ENCODE measurements at regions not wholly inside any gene's neighbourhood (a gene's known extent, or its start where the extent isn't known, plus 50 kb on each side); places are given as distances from the start of the nearest gene placed in this dataset.
"Not testable (repeated sequence)": the region's sequence is repeated elsewhere in the genome, so short reads cannot be mapped to it uniquely, and the experiment has no call there.

DNA sequence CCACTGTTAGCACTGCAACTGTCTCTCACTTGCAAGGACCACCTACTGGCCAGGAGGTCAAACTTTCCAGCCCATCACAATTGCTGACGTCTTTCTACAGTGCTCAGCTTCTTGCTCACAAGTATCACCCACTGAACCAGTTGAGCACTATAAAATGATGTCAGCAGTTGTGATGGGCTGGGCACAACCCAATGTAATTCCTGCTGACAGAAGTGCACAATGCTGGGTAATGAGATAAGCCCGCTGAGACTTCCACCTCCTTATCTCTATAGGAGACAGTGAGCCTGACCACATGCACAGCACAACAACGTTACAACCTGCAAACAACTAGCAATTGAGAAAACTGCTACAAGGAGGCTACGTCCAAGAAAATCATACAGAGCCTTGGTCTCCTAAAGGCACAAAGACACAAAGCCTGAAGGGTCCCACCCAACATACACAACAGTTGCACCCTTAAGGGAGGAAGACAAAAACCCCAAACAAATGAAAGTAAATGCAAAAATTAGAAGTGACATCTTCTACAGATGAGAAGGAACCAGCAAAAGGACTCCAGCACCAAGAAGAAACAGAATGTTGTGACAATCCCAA, 273.2 kb downstream of the LIG4 start:
- H3K4me3 ChIP-seq (ENCODE audit: control insufficient read depth, low read depth, low read length), result no peak overlapping the region
- TF ChIP-seq, protein P1, sequence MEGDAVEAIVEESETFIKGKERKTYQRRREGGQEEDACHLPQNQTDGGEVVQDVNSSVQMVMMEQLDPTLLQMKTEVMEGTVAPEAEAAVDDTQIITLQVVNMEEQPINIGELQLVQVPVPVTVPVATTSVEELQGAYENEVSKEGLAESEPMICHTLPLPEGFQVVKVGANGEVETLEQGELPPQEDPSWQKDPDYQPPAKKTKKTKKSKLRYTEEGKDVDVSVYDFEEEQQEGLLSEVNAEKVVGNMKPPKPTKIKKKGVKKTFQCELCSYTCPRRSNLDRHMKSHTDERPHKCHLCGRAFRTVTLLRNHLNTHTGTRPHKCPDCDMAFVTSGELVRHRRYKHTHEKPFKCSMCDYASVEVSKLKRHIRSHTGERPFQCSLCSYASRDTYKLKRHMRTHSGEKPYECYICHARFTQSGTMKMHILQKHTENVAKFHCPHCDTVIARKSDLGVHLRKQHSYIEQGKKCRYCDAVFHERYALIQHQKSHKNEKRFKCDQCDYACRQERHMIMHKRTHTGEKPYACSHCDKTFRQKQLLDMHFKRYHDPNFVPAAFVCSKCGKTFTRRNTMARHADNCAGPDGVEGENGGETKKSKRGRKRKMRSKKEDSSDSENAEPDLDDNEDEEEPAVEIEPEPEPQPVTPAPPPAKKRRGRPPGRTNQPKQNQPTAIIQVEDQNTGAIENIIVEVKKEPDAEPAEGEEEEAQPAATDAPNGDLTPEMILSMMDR (IDR thresholded peaks at IDR 0.05; ENCODE audit: control insufficient read depth, insufficient read depth, low read depth, low read length, missing control alignments), result no peak
- DNase-seq (ENCODE audit: low read depth), result no peak

DNA sequence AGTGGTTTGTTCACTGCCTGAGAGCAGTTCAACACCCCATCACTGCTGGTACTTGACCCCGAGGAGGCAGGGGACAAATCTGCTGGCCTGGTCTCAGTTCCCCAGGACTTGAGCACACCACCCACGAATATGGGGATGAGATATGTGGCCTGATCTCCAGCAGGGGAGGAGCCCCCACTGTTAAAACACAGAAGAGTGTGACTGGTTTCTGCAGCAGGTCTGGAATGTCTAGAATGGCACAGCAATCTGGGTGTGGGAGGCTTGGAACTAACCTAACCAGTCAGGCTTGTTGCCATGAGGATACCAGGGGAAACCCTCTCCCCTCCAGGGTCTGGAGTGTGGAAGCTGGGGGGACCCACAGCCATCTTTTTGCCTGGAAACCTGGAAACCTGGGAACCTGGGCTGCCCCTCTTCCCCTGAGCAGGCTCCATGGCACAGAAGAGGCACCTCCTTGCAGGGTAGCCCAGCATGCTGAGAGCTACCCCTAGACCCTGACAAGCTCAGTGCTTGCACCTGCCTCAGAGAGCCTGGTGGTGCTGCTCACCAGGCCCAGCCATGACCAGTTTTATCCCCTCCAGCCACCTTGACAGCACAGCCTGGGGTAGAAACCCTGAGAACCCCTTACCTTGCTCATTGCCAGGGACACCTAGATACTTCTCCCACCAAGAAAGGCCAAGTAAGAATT, 273.8 kb downstream of the LIG4 start:
- TF ChIP-seq, protein P1 (IDR thresholded peaks at IDR 0.05; ENCODE audit: control insufficient read depth, insufficient read depth, low read depth, low read length, missing control alignments), result no peak
- H3K4me3 ChIP-seq (ENCODE audit: control insufficient read depth, low read depth, low read length), result no peak overlapping the region
- no peak for DNase-seq (ENCODE audit: low read depth)

DNA sequence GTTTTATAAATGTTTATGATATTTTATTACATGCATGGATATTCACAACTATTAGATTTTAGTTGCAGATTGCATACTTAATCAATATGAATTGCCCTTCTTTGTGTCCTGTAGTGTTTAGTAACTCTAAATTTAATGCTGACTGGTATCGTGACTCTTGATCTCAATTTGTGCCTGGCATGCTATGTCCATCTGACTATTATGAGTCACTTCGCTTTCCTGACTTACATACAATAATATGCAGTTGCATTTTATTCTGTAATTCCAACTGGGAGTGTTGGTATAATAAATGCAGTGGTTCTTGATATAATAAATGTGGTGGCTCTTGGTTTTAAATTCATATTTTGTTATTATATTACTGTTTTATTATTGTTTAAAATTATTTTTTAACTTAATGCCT, 277.5 kb downstream of the LIG4 start:
- H3K4me3 ChIP-seq (ENCODE audit: control insufficient read depth, low read depth, low read length), result no peak overlapping the region
- DNase-seq (ENCODE audit: low read depth), result no peak
- TF ChIP-seq, protein P1 (IDR thresholded peaks at IDR 0.05; ENCODE audit: control insufficient read depth, insufficient read depth, low read depth, low read length, missing control alignments), result no peak

DNA sequence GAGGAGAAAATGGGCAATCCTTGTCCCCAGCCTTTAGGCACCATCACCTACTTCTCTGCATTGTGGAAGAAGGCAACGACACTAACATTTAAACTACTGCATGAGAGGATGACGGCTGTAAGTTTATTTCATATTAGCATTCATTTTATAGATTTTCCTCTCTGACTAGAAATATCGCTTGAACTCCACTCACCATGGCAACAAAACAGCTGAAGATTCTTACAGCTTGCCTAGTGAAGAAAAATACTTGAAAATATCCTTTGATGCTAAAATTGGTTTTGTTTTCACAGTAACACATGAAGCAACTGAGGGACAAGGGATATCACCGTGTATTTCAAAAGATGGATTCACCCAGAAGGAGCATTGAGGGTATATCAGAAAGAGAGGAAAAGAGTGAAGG, 284.3 kb downstream of the LIG4 start:
- TF ChIP-seq, protein P1 (IDR thresholded peaks at IDR 0.05; ENCODE audit: control insufficient read depth, insufficient read depth, low read depth, low read length, missing control alignments), result no peak
- no peak overlapping the region for H3K4me3 ChIP-seq (ENCODE audit: control insufficient read depth, low read depth, low read length)
- no peak for DNase-seq (ENCODE audit: low read depth)

DNA sequence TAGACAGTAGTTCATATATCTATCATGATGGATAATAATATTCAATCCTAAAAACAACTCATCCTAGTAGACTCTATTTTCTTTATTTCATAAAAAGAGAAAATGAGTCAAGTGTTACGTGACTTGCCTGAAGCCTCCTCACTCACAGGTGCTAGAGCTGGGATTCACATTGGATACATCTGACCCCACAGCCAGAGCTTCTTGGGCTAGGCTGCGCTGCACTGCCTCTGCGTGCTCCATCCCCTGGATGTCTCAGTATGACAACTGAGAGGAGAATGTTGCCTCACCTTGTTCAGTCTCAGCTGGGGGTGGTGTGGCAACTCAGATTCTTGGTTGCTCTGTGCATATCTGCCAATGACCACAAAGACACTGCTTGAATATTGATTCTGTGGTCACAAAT, 286.6 kb downstream of the LIG4 start:
- no peak for DNase-seq (ENCODE audit: low read depth)
- TF ChIP-seq, protein P1 (IDR thresholded peaks at IDR 0.05; ENCODE audit: control insufficient read depth, insufficient read depth, low read depth, low read length, missing control alignments), result no peak
- H3K4me3 ChIP-seq (ENCODE audit: control insufficient read depth, low read depth, low read length), result no peak overlapping the region

DNA sequence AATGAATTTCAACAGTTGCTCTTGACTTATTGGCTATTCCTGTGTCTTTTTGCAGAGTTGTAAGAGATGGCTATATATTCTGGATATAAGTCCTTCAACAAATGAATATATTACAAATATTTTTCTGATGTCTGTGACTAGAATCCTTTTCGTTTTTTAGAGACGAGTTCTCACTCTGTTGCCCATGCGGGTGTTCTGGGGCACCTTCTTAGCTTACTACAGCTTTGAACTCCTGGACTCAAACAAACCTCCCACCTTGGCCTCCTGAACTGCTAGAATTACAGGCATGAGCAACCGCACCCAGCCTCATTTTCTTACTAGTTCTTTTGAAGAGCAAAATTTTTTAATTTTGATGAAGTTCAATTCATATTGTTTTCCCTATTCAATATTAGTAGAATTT, 287.8 kb downstream of the LIG4 start:
- DNase-seq (ENCODE audit: low read depth), result no peak
- TF ChIP-seq, protein P1 (IDR thresholded peaks at IDR 0.05; ENCODE audit: control insufficient read depth, insufficient read depth, low read depth, low read length, missing control alignments), result no peak

DNA sequence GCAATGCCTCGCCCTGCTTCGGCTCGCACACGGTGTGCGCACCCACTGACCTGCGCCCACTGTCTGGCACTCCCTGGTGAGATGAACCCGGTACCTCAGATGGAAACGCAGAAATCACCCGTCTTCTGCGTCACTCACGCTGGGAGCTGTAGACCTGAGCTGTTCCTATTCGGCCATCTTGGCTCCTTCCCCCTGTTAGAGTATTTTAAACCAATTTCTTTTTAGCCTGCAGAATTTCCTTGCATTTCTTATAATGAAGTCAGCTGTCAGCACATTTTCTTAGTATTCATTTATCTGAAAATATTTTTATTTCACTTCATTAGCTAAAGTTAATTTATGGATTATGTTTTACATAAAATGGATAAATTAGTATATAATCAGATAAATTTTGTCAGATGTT, 288.8 kb downstream of the LIG4 start:
- DNase-seq (ENCODE audit: low read depth); H3K4me3 ChIP-seq (ENCODE audit: control insufficient read depth, low read depth, low read length): not testable (repeated sequence)

More for the DNA sequence above, 287.8 kb downstream of the LIG4 start:
- no peak overlapping the region for H3K4me3 ChIP-seq (ENCODE audit: control insufficient read depth, low read depth, low read length)

DNA sequence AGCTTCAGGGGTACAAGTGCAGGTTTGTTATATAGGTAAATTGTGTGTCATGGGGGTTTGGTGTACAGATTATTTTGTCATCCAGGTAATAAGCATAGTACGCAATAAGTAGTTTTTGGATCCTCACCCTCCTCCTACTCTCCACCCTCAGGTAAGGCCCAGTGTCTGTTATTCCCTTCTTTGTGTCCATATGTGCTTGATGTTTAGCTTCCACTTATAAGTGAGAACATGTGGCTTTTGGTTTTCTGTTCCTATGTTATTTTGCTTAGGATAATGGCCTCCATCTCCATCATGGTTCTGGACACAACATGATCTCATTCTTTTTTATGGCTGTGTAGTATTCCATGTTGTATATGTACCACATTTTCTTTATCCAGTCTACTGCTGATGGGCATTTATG, 298.4 kb downstream of the LIG4 start:
- DNase-seq (ENCODE audit: low read depth); H3K4me3 ChIP-seq (ENCODE audit: control insufficient read depth, low read depth, low read length): not testable (repeated sequence)
